ENCODE measurements at regions not wholly inside any gene's neighbourhood (a gene's known extent, or its start where the extent isn't known, plus 50 kb on each side); places are given as distances from the start of the nearest gene placed in this dataset.

GRCh38 chr10:84957427-84957826 lies 629.0 kb downstream of the CCSER2 start (continued):
- TF ChIP-seq ZBTB49 (CRISPR knock-in tag; IDR thresholded peaks at IDR 0.05; ENCODE audit: borderline replicate concordance) (no peak), ZNF133 (CRISPR knock-in tag; IDR thresholded peaks at IDR 0.05) (no peak), NONO (IDR thresholded peaks at IDR 0.05; ENCODE audit: low read depth in 2 of 2, low read length in 1 of 2) (no peak), PHF8 (IDR thresholded peaks at IDR 0.05; ENCODE audit: borderline replicate concordance, low read length) (no peak)

DNA sequence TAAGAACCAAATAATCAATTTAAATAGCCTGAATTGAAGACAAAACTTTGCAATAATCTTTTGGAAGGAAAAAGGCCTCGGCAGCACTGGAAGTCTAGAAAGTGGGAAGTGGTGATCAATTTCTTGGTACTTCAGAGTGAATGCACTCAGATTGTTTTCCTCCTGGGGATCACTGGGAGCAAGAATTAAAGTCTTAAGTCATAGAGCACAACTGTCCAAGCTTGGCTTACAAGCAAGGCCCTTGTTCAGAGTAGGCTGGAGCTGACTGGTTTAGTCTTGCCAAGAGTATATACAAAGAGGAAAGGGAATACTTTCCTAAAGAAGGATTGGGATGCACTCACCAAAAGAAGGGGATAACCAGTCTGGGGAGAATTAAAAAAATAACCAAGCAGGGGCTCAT lies 637.1 kb downstream of the CCSER2 start:
- WGBS (ENCODE audit: insufficient coverage, low coverage, missing lambda C conversion rate): 0% methylated on average over 1 of the region's 1 CpG
- CTCF ChIA-PET (ENCODE audit: low intra/inter-chr PET ratio): no interaction called here
- Histone ChIP-seq H3K9me1 (ENCODE audit: control insufficient read depth, insufficient read depth, low read length) (no peaks in the 10 kb centered on the region), H3K27ac (ENCODE audit: extremely low read depth, low read depth, low read length) (no peak overlapping the region), H3K36me3 (ENCODE audit: control insufficient read depth, insufficient read depth, low read length) (no peaks in the 10 kb centered on the region), H2AFZ (ENCODE audit: low read depth, low read length) (no peak overlapping the region), H3K4me2 (ENCODE audit: insufficient read depth, low read length) (no peak overlapping the region), H3K4me3 (no peak overlapping the region), H3K27me3 (ENCODE audit: control insufficient read depth in 2 of 2, insufficient read depth in 2 of 2, low read length in 2 of 2) (no peaks in the 10 kb centered on the region), H3K4me1 (replicated peaks in 1 of 2; ENCODE audit: control insufficient read depth in 2 of 2, insufficient read depth in 2 of 2, low read length in 2 of 2) (no peaks in the 10 kb centered on the region), H3K9me3 (replicated peaks; ENCODE audit: control insufficient read depth, insufficient read depth, low read depth, low read length) (no peaks in the 10 kb centered on the region; the same call in none of the 2 replicates), H4K20me1 (replicated peaks; ENCODE audit: control insufficient read depth, insufficient read depth, low read length) (no peaks in the 10 kb centered on the region), H3K9ac (ENCODE audit: insufficient read depth in 1 of 2, low read depth in 2 of 2, low read length in 2 of 2) (no peak overlapping the region), H3K79me2 (ENCODE audit: control insufficient read depth, insufficient read depth, low read length) (no peaks in the 10 kb centered on the region)
- no peak for DNase-seq (ENCODE audit: extremely low read depth in 1 of 4, low spot score in 3 of 4)
- no TSS peak for BruUV-seq (replicated peaks)
- POLR2A ChIA-PET: interaction anchor here (0.6 kb wide), 1 partner anchor 138 kb away, joined by 4 read pairs; no protein-coding TSS in a partner anchor
- intact Hi-C loops (cut with micrococcal nuclease): no loop called here
- ATAC-seq: no peak
- no peak for FAIRE-seq
- in situ Hi-C loops (cut with MboI): no loop called here
- TF ChIP-seq ZBTB12 (CRISPR knock-in tag; IDR thresholded peaks at IDR 0.05) (no peak), TBL1XR1 (IDR thresholded peaks at IDR 0.05; ENCODE audit: low read length in 2 of 2) (no peak), PURB (CRISPR knock-in tag; IDR thresholded peaks at IDR 0.05; ENCODE audit: low read depth) (no peak), SMC3 (conservative IDR thresholded peaks at IDR 0.05; ENCODE audit: insufficient read depth, low read depth, low read length) (no peak), TFAM (CRISPR knock-in tag; conservative IDR thresholded peaks at IDR 0.05) (no peak)

Measured in K562 (cell line).